AG09319 (cell line): ENCODE measurements at regions not wholly inside any gene's neighbourhood (a gene's known extent, or its start where the extent isn't known, plus 50 kb on each side); places are given as distances from the start of the nearest gene placed in this dataset.

Experiments used
- DNase-seq: peaks from one replicate; pipeline ENCODE4 v3.0.0-alpha.2; 2010; ENCODE audit warnings: low read depth; ENCODE audit errors: extremely low read depth
- CTCF ChIP-seq: IDR thresholded peaks from 2 replicates; pipeline ENCODE4 v1.5.1; 2011; ENCODE audit warnings: low read depth, mild to moderate bottlenecking, inconsistent platforms, low read length, moderate library complexity

- no peak for DNase-seq
- no peak for TF ChIP-seq CTCF
Measured at GRCh38 chr1:112067989-112068388, 78.5 kb upstream of the KCND3 start.

- DNase-seq = no peak
- TF ChIP-seq CTCF = no peak
Measured at GRCh38 chr1:112070677-112071076, 81.2 kb upstream of the KCND3 start.

- no peak for TF ChIP-seq CTCF
- no peak for DNase-seq
Measured at GRCh38 chr1:112074711-112075110, 85.2 kb upstream of the KCND3 start.

GRCh38 chr1:112075566-112075965, 86.1 kb upstream of the KCND3 start:
- DNase-seq = no peak
- TF ChIP-seq CTCF = no peak

DNA sequence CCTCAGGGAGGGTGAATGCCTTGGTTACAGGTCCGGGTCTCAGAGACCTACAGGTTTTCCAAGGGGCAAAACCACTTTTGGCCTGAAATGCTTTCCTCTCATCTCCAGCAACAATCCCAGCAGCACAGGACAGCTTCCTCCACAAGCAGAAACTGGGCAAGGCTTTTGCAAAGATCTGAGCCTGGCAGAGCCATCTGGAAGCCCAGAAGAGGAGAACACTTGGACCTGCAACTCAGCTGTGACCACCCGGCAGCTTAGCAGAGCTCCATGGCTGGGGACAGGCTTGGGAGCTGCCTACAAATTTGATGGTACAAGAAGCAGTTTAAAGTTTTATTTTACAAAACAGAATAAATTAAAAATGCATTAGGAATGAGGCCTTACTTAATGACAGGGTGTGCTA, 90.0 kb upstream of the KCND3 start:
- no peak for DNase-seq
- TF ChIP-seq CTCF = no peak

GRCh38 chr1:112083487-112083886, 94.0 kb upstream of the KCND3 start:
- no peak for DNase-seq
- no peak for TF ChIP-seq CTCF

DNA sequence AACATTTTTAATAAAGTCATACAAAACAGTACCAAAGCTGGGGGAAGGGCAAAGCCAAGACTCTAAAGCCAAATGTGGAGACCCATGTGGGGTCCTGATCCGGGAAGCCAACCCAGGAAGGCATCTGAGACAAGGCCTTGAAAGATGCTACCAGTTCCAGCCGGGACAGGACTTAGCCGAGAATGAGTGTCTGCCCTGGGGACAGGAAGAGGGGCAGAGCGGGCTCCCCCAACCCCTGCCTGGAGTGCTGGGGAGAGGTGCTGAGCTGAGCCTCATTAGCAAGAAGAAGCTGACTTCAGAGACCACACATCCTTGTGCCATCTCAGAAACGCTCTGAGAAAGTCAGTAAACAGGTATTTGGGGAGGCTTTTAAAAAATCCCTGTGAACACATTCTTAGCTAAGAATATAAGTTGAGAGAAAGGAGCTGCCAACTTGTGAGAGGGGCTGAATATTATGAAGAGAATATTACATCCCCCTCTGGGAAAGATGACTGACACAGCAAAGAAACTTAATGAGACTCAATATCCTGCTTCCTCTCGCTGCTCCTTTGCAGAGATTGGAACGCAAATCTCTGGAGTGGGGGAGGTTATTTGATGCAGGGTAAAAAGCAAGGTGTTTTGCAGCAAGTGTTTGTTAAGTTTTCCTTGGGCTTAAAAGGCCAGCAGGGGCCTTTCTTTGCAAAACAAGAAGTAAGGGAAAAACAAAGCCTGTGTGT, 103.3 kb upstream of the KCND3 start:
- DNase-seq = no peak
- no peak for TF ChIP-seq CTCF
